ENCODE measurements at regions not wholly inside any gene's neighbourhood (a gene's known extent, or its start where the extent isn't known, plus 50 kb on each side); places are given as distances from the start of the nearest gene placed in this dataset.

DNA sequence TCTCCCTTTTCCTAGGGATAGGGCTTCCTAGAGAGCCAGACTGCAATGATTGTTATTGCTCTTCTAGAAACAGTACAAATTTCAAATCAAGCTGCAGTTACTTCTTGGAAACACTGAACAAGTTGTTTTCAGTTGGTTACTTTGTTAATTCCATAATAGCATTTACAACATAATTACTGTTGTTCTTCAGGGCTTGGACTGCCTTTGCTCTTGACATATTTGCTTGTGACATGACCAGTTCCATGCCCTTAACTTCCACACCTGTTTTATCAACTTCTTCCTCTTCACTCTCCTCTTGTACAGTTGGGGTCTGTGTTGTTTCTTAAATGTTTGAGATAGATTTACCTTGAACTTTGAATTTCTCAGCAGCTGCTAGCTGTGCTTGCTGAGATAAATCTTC, 104.4 kb downstream of the SEC23IP start:
- CTCF ChIA-PET = no interaction called here
- Mint-ChIP-seq H3K36me3 (ENCODE audit: insufficient read depth, unreplicated experiment) (no peaks in the 10 kb centered on the region), H3K27ac (ENCODE audit: unreplicated experiment) (no peak overlapping the region), H3K4me3 (ENCODE audit: low read depth, unreplicated experiment) (no peak overlapping the region), H3K9me3 (ENCODE audit: low read depth, unreplicated experiment) (no peaks in the 10 kb centered on the region), H3K4me1 (ENCODE audit: low read depth, unreplicated experiment) (no peaks in the 10 kb centered on the region), H3K27me3 (ENCODE audit: unreplicated experiment) (no peaks in the 10 kb centered on the region)
- BruUV-seq (replicated peaks) = no TSS peak
- TF ChIP-seq, protein P1, sequence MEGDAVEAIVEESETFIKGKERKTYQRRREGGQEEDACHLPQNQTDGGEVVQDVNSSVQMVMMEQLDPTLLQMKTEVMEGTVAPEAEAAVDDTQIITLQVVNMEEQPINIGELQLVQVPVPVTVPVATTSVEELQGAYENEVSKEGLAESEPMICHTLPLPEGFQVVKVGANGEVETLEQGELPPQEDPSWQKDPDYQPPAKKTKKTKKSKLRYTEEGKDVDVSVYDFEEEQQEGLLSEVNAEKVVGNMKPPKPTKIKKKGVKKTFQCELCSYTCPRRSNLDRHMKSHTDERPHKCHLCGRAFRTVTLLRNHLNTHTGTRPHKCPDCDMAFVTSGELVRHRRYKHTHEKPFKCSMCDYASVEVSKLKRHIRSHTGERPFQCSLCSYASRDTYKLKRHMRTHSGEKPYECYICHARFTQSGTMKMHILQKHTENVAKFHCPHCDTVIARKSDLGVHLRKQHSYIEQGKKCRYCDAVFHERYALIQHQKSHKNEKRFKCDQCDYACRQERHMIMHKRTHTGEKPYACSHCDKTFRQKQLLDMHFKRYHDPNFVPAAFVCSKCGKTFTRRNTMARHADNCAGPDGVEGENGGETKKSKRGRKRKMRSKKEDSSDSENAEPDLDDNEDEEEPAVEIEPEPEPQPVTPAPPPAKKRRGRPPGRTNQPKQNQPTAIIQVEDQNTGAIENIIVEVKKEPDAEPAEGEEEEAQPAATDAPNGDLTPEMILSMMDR (IDR thresholded peaks at IDR 0.05; ENCODE audit: unreplicated experiment) = no peak
- no peak for DNase-seq
- intact Hi-C loops (cut with micrococcal nuclease; ENCODE audit: unreplicated experiment) = no loop called here

DNA sequence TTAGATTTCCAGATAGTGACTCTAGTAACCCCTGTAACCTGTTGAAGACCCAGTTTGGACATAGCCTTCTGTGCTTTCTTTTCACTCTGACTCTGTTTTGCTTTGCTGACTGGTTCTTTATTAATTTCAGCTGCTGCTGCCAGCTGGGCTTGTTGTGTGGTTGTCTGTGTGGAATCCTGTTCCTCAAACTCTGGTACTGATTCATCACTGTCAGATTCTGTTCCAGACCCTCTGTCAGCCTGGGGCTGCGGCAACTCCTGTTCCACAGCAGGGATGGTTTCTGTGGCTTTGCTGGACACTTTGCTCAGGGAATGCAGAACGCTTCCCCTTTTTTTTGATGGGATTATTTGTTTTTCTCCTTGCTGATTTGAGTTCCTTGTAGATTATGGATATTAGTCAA, 104.9 kb downstream of the SEC23IP start:
- intact Hi-C loops (cut with micrococcal nuclease; ENCODE audit: unreplicated experiment) = no loop called here
- H3K4me3 Mint-ChIP-seq (ENCODE audit: low read depth, unreplicated experiment) = no peak overlapping the region
- H3K27ac Mint-ChIP-seq (ENCODE audit: unreplicated experiment) = no peak overlapping the region
- H3K9me3 Mint-ChIP-seq (ENCODE audit: low read depth, unreplicated experiment) = no peaks in the 10 kb centered on the region
- DNase-seq = no peak
- TF ChIP-seq, protein P1 (IDR thresholded peaks at IDR 0.05; ENCODE audit: unreplicated experiment) = no peak
- H3K27me3 Mint-ChIP-seq (ENCODE audit: unreplicated experiment) = no peaks in the 10 kb centered on the region
- no peaks in the 10 kb centered on the region for H3K36me3 Mint-ChIP-seq (ENCODE audit: insufficient read depth, unreplicated experiment)
- CTCF ChIA-PET = no interaction called here
- H3K4me1 Mint-ChIP-seq (ENCODE audit: low read depth, unreplicated experiment) = no peaks in the 10 kb centered on the region
- BruUV-seq (replicated peaks) = no TSS peak

DNA sequence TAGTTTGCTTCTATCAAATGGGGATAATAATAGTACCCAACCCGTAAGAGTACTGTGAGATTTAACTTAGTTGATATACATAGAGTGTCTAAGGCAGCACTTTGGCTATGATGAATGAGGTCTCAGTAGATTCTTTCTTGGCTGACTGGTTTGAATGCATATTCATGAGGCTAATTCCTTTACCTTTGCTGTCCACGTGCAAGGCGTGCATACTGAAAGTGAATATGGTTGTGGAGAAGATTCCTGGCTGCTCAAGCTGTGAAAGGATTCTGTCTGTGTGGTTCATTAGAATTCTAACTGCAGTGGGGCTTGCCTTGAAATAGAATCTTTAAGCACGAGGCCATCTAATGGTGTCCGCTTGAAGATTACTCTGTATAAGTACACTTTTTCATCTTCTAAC, 110.3 kb downstream of the SEC23IP start:
- Mint-ChIP-seq H3K27me3 (ENCODE audit: unreplicated experiment) (peaks cover 24% of the 10 kb centered on the region), H3K9me3 (ENCODE audit: low read depth, unreplicated experiment) (no peaks in the 10 kb centered on the region), H3K4me1 (ENCODE audit: low read depth, unreplicated experiment) (no peaks in the 10 kb centered on the region), H3K4me3 (ENCODE audit: low read depth, unreplicated experiment) (no peak overlapping the region), H3K36me3 (ENCODE audit: insufficient read depth, unreplicated experiment) (no peaks in the 10 kb centered on the region), H3K27ac (ENCODE audit: unreplicated experiment) (no peak overlapping the region)
- DNase-seq = no peak
- CTCF ChIA-PET = no interaction called here
- BruUV-seq (replicated peaks) = no TSS peak
- TF ChIP-seq, protein P1 (IDR thresholded peaks at IDR 0.05; ENCODE audit: unreplicated experiment) = no peak
- intact Hi-C loops (cut with micrococcal nuclease; ENCODE audit: unreplicated experiment) = no loop called here

DNA sequence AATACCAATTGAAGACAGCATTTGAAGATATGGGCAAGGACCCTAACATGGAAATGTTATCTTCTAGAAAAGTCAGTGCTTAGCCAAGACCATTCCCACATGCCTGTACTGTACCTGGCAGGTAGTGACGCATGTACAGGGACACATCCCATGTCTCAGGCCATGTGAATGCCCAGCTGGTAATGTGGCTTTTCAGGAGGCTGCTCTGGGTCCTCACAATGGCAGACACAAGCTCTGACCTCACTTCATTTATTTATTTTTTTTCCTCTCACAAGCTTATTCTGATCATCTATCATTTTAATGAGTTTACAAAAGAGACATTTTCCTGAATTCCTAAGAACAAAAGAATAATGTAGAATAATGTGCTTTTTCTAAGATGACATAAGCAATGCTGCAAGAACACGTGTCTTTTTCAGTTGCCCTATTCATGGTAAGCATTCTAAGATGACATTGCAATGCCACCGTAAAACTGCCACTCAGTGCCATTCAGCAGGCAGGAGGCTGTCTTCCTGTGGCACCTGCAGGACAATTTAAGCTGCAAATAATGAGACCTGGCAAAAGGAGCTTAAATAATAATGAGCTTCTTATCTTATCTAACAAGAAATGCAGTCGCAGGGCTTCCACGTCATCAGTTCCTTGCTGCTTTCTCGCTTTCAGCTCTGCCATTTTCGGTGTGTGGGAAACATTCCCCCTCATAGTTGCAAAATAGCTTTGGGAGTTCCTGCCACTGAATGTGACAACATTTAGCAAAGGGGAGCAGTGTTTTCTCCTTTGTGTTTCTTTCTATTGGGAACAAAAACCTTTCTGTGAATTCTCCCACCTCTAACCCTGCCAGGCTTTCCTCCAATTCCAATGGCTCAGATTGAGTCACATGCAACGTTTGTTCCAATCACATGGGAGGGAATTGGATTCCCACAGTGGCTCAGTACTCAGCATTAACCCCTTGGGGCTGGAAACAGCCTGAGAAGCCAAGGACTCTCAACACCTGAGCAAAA, 113.0 kb downstream of the SEC23IP start:
- CTCF ChIA-PET = no interaction called here
- Mint-ChIP-seq H3K27me3 (ENCODE audit: unreplicated experiment) (peaks cover 24% of the 10 kb centered on the region), H3K36me3 (ENCODE audit: insufficient read depth, unreplicated experiment) (no peaks in the 10 kb centered on the region), H3K27ac (ENCODE audit: unreplicated experiment) (no peak overlapping the region), H3K4me1 (ENCODE audit: low read depth, unreplicated experiment) (no peaks in the 10 kb centered on the region), H3K4me3 (ENCODE audit: low read depth, unreplicated experiment) (no peak overlapping the region), H3K9me3 (ENCODE audit: low read depth, unreplicated experiment) (no peaks in the 10 kb centered on the region)
- intact Hi-C loops (cut with micrococcal nuclease; ENCODE audit: unreplicated experiment) = no loop called here
- no peak for DNase-seq
- no TSS peak for BruUV-seq (replicated peaks)
- TF ChIP-seq, protein P1 (IDR thresholded peaks at IDR 0.05; ENCODE audit: unreplicated experiment) = no peak
